Adrenal gland (tissue), 5 donors: ENCODE measurements at regions not wholly inside any gene's neighbourhood (a gene's known extent, or its start where the extent isn't known, plus 50 kb on each side); places are given as distances from the start of the nearest gene placed in this dataset.

Source experiments
- CTCF ChIP-seq, 6 experiments: fragments of 450-650 bp in 4 of 6; fragments of 200-600 bp in 2 of 6; sonication (generic) in 1 of 6; IDR thresholded peaks; 1 replicate in 5 of 6; 2 replicates in 1 of 6; pipeline versions ENCODE4 v1.5.1 to v1.8.0; 2016 to 2021; ENCODE audit warnings: antibody characterized with exemption in 6 of 6, mild to moderate bottlenecking in 2 of 6, moderate library complexity in 1 of 6
- POLR2A ChIP-seq, 2 donors: fragments of 450-650 bp; IDR thresholded peaks; one replicate each; pipeline ENCODE4 v1.6.1; 2017; ENCODE audit warnings: antibody characterized with exemption in 2 of 2, mild to moderate bottlenecking in 2 of 2, moderate library complexity in 1 of 2
- donor health status: DM: no; HTN: no; CAD: no.

- TF ChIP-seq CTCF (IDR thresholded peaks at IDR 0.05) (no peak), POLR2A (IDR thresholded peaks at IDR 0.05) (no peak)
These were observed 98.1 kb upstream of the OTUD4 start for GRCh38 chr4:145278341-145279121.
